ENCODE measurements at regions not wholly inside any gene's neighbourhood (a gene's known extent, or its start where the extent isn't known, plus 50 kb on each side); places are given as distances from the start of the nearest gene placed in this dataset.

DNA sequence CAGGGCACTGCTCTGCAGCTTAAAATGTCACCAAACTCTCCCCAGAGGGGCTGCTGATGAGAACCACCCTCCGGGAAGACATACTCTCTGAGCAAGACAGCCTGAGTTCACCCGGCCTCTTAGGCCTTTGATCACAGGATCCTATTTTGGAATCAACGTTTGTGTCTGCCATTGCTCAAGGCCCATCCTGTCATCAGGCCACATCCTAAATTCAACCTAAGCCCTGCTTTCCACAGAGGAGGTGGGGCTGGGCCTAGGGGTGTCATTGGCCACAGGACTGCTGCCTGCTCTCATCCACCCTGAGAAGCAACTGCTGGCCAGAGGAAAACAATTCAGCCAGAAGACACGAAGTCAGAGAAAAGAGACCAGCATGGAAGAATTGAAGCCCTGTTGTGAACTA lies 351.1 kb upstream of the IRX2 start:
- FAIRE-seq, result no peak
- no peak overlapping the region for H3K4me2 ChIP-seq
- POLR2A ChIA-PET, result no interaction called here
- H3K4me1 ChIP-seq, result no peaks in the 10 kb centered on the region
- CTCF ChIA-PET, result no interaction called here
- no peak for ATAC-seq
- H3K27ac ChIP-seq, result no peak overlapping the region
- 16% methylated on average over 4 of the region's 4 CpGs for WGBS (ENCODE audit: missing lambda C conversion rate)
- H3K4me3 ChIP-seq, result no peak overlapping the region
- no peaks in the 10 kb centered on the region for H3K9me3 ChIP-seq
- DNase-seq (ENCODE audit: low read depth in 1 of 2, low spot score in 1 of 2), result no peak
- TF ChIP-seq RFX5 (IDR thresholded peaks at IDR 0.05) (no peak), KDM1A (IDR thresholded peaks at IDR 0.05; ENCODE audit: low read depth) (no peak), SREBF2 (IDR thresholded peaks at IDR 0.05) (no peak), RCOR1 (IDR thresholded peaks at IDR 0.05; ENCODE audit: low read depth, low read length) (no peak), MAFK (IDR thresholded peaks at IDR 0.05; ENCODE audit: partially characterized antibody) (no peak), POLR2AphosphoS2 (conservative IDR thresholded peaks at IDR 0.05; ENCODE audit: low read length) (no peak), GATA3 (IDR thresholded peaks at IDR 0.05; ENCODE audit: borderline replicate concordance) (no peak), ATOH8 (CRISPR knock-in tag; IDR thresholded peaks at IDR 0.05; ENCODE audit: low read depth) (no peak), CHD2 (IDR thresholded peaks at IDR 0.05; ENCODE audit: low read length, partially characterized antibody) (no peak), FOSL2 (IDR thresholded peaks at IDR 0.05) (no peak), FOSL2 (CRISPR knock-in tag; IDR thresholded peaks at IDR 0.05) (no peak), ZNF302 (CRISPR knock-in tag; IDR thresholded peaks at IDR 0.05) (no peak), E2F6 (IDR thresholded peaks at IDR 0.05; ENCODE audit: borderline replicate concordance, low read depth) (no peak), RARB (CRISPR knock-in tag; IDR thresholded peaks at IDR 0.05) (no peak), HOXA7 (CRISPR knock-in tag; IDR thresholded peaks at IDR 0.05) (no peak), HDAC2 (IDR thresholded peaks at IDR 0.05) (no peak), JUN (IDR thresholded peaks at IDR 0.05) (no peak)
- TF ChIP-seq, protein P1, sequence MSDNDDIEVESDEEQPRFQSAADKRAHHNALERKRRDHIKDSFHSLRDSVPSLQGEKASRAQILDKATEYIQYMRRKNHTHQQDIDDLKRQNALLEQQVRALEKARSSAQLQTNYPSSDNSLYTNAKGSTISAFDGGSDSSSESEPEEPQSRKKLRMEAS (IDR thresholded peaks at IDR 0.05), result no peak

DNA sequence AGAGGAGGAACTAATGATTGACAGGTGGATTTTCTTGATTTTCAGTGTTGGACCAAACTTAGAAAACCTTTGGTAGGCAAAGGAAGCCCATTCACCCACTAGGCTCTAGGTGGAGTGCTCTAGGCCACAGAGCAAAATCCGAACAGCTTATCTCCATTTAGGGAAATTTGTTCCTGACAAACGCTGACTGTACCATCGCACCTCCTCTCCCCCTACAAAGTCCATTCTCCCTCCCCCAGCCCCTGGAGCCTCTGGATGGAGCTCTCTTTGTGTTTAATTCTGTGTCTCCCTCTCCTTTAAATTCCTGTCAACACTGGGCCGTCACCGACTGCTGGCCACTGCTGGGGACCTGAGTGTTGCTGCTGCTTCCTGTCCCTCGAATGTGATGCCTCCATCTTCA lies 350.1 kb upstream of the IRX2 start:
- ATAC-seq, result no peak
- no peaks in the 10 kb centered on the region for H3K9me3 ChIP-seq
- no peak for FAIRE-seq
- H3K4me1 ChIP-seq, result no peaks in the 10 kb centered on the region
- ChIA-PET CTCF (no interaction called here), POLR2A (no interaction called here)
- TF ChIP-seq RARB (CRISPR knock-in tag; IDR thresholded peaks at IDR 0.05), result no peak
- no peak for TF ChIP-seq PHF8 (IDR thresholded peaks at IDR 0.05; ENCODE audit: borderline replicate concordance, low read depth)
- TF ChIP-seq CEBPB (IDR thresholded peaks at IDR 0.05), result no peak
- no peak for TF ChIP-seq CBX2 (IDR thresholded peaks at IDR 0.05; ENCODE audit: borderline replicate concordance, low read depth)
- no peak for TF ChIP-seq HES2 (IDR thresholded peaks at IDR 0.05)
- TF ChIP-seq JUNB (IDR thresholded peaks at IDR 0.05), result no peak
- no peak for TF ChIP-seq MAFK (IDR thresholded peaks at IDR 0.05; ENCODE audit: partially characterized antibody)
- no peak for TF ChIP-seq FOSL2 (IDR thresholded peaks at IDR 0.05)
- TF ChIP-seq FOSL2 (CRISPR knock-in tag; IDR thresholded peaks at IDR 0.05), result no peak
- TF ChIP-seq NR3C1 (IDR thresholded peaks at IDR 0.05), result no peak
- no peak for TF ChIP-seq HDAC2 (IDR thresholded peaks at IDR 0.05)
- no peak for TF ChIP-seq ZNF302 (CRISPR knock-in tag; IDR thresholded peaks at IDR 0.05)
- H3K4me2 ChIP-seq, result no peak overlapping the region
- no peak overlapping the region for H3K27ac ChIP-seq
- no peak overlapping the region for H3K4me3 ChIP-seq
- WGBS (ENCODE audit: missing lambda C conversion rate), result 11% methylated on average over 6 of the region's 6 CpGs
- no peak for DNase-seq (ENCODE audit: low read depth in 1 of 2, low spot score in 1 of 2)

- ChIA-PET POLR2A (no interaction called here), CTCF (no interaction called here)
- H3K4me2 ChIP-seq, result no peak overlapping the region
- H3K9me3 ChIP-seq, result no peaks in the 10 kb centered on the region
- DNase-seq (ENCODE audit: low read depth in 1 of 2, low spot score in 1 of 2) (no peak), ATAC-seq (no peak), FAIRE-seq (no peak)
- TF ChIP-seq NR3C1 (IDR thresholded peaks at IDR 0.05), result no peak
- TF ChIP-seq TP53 (CRISPR knock-in tag; IDR thresholded peaks at IDR 0.05), result no peak
- TF ChIP-seq RFX5 (IDR thresholded peaks at IDR 0.05), result no peak
- TF ChIP-seq, protein P1 (IDR thresholded peaks at IDR 0.05), result no peak
- TF ChIP-seq E2F6 (IDR thresholded peaks at IDR 0.05; ENCODE audit: borderline replicate concordance, low read depth), result no peak
- TF ChIP-seq KDM5A (IDR thresholded peaks at IDR 0.05), result no peak
- no peak for TF ChIP-seq RARB (CRISPR knock-in tag; IDR thresholded peaks at IDR 0.05)
- no peak for TF ChIP-seq POLR2AphosphoS2 (conservative IDR thresholded peaks at IDR 0.05; ENCODE audit: low read length)
- TF ChIP-seq EHF (CRISPR knock-in tag; IDR thresholded peaks at IDR 0.05), result no peak
- TF ChIP-seq CTCF (IDR thresholded peaks at IDR 0.05), result no peak
- TF ChIP-seq ZSCAN20 (CRISPR knock-in tag; IDR thresholded peaks at IDR 0.05), result no peak
- no peak for TF ChIP-seq HDAC2 (IDR thresholded peaks at IDR 0.05)
- H3K4me1 ChIP-seq, result no peaks in the 10 kb centered on the region
- H3K27ac ChIP-seq, result no peak overlapping the region
- no peak overlapping the region for H3K4me3 ChIP-seq
- WGBS (ENCODE audit: missing lambda C conversion rate), result 12% methylated on average over 7 of the region's 14 CpGs
These were observed 349.6 kb upstream of the IRX2 start for GRCh38 chr5:3100921-3101551.

Data from A549 (cell line).